GM11168 (cell line): ENCODE measurements at regions not wholly inside any gene's neighbourhood (a gene's known extent, or its start where the extent isn't known, plus 50 kb on each side); places are given as distances from the start of the nearest gene placed in this dataset.
"Not testable (repeated sequence)": the region's sequence is repeated elsewhere in the genome, so short reads cannot be mapped to it uniquely, and the experiment has no call there.

Experiments
- in situ Hi-C: fragments of 300-500 bp; cut with MboI; formaldehyde crosslinking; loops from one replicate; pipeline ENCODE4 v1.12.0; 2022; ENCODE audit warnings: low sequenced_read_pairs; ENCODE audit not compliant: unreplicated experiment

GRCh38 chr4:29867412-29867811 is 852.8 kb upstream of the PCDH7 start:
- in situ Hi-C loops = no loop called here

- in situ Hi-C loops = no loop called here
Observed at GRCh38 chr4:29900336-29900735, 819.8 kb upstream of the PCDH7 start.

- in situ Hi-C loops = no loop called here
Observed at GRCh38 chr4:29908276-29908675, 811.9 kb upstream of the PCDH7 start.

- in situ Hi-C loops = no loop called here
Observed at GRCh38 chr4:29927895-29928294, 792.3 kb upstream of the PCDH7 start.

GRCh38 chr4:29948451-29948850 is 771.7 kb upstream of the PCDH7 start:
- in situ Hi-C loops = no loop called here

- in situ Hi-C loops = no loop called here
Observed at GRCh38 chr4:29948858-29949257, 771.3 kb upstream of the PCDH7 start.

- in situ Hi-C loops = no loop called here
Observed at GRCh38 chr4:29966386-29966785, 753.8 kb upstream of the PCDH7 start.

GRCh38 chr4:29970626-29971025 is 749.5 kb upstream of the PCDH7 start:
- in situ Hi-C loops = no loop called here

GRCh38 chr4:29972121-29972520 is 748.0 kb upstream of the PCDH7 start:
- in situ Hi-C loops = no loop called here

GRCh38 chr4:29983890-29984289 is 736.3 kb upstream of the PCDH7 start:
- in situ Hi-C loops = no loop called here

GRCh38 chr4:30001628-30002027 is 718.5 kb upstream of the PCDH7 start:
- in situ Hi-C loops = no loop called here

GRCh38 chr4:30002341-30002740 is 717.8 kb upstream of the PCDH7 start:
- in situ Hi-C loops = no loop called here

GRCh38 chr4:30005995-30006394 is 714.2 kb upstream of the PCDH7 start:
- in situ Hi-C loops = no loop called here

- in situ Hi-C loops = no loop called here
Observed at GRCh38 chr4:30024526-30024925, 695.6 kb upstream of the PCDH7 start.

- in situ Hi-C loops = no loop called here
Observed at GRCh38 chr4:30028826-30029225, 691.3 kb upstream of the PCDH7 start.

- in situ Hi-C loops = no loop called here
Observed at GRCh38 chr4:30056016-30056766, 664.0 kb upstream of the PCDH7 start.

- in situ Hi-C loops = no loop called here
Observed at GRCh38 chr4:30068234-30068633, 651.9 kb upstream of the PCDH7 start.

- in situ Hi-C loops = no loop called here
Observed at GRCh38 chr4:30073011-30073710, 647.0 kb upstream of the PCDH7 start.

GRCh38 chr4:30092420-30093128 is 627.6 kb upstream of the PCDH7 start:
- in situ Hi-C loops = not testable (repeated sequence)

- in situ Hi-C loops = no loop called here
Observed at GRCh38 chr4:30094887-30095286, 625.3 kb upstream of the PCDH7 start.

- in situ Hi-C loops = no loop called here
Observed at GRCh38 chr4:30103455-30103854, 616.7 kb upstream of the PCDH7 start.
